ENCODE measurements at regions not wholly inside any gene's neighbourhood (a gene's known extent, or its start where the extent isn't known, plus 50 kb on each side); places are given as distances from the start of the nearest gene placed in this dataset.

GRCh38 chr2:237171396-237171795 is 85.7 kb downstream of the COPS8 start:
- DNase-seq (ENCODE audit: low spot score): no peak

- DNase-seq (ENCODE audit: low spot score): no peak
These were observed 86.2 kb downstream of the COPS8 start for GRCh38 chr2:237171881-237172280.

- no peak for DNase-seq (ENCODE audit: low spot score)
These were observed 91.4 kb downstream of the COPS8 start for GRCh38 chr2:237177052-237177451.

DNA sequence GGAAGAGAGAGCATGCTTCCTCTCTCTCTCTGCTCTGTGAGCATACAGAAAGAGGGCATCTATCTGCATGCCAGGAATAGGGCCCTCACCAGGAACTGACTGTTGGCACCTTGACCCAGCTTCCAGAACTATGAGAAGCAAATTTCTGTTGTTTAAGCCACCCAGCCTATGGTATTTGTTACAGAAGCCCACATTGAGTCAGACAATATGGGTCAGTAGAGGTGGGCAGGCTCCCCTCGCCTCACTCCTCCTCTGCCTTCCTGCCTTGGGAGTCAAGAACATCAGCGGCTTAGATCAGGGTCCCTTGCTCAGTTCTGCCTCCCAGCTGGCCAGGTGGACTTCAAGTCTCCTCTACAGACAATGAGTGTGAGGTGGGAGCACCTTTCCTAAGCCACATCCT is 92.3 kb downstream of the COPS8 start:
- DNase-seq (ENCODE audit: low spot score): no peak

- no peak for DNase-seq (ENCODE audit: low spot score)
These were observed 92.7 kb downstream of the COPS8 start for GRCh38 chr2:237178396-237178795.

DNA sequence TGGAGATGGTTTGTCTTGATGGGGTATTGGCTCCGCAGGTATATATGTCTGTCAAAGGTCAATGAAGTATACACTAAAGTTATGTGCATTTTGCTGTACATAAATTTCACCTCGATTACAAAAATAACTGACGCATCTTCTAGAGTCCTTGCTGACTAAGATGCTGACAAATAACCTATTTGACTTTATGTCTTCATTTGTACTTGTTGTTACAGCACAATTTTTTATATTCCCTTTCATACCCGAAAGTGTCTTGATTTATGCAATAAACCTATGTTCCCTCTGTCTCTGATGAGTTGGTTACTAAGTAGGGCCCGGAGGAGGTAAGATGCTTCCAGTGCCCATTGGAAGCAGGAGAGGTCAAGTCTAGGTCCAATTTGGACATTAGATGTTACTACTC is 93.5 kb downstream of the COPS8 start:
- no peak for DNase-seq (ENCODE audit: low spot score)

DNA sequence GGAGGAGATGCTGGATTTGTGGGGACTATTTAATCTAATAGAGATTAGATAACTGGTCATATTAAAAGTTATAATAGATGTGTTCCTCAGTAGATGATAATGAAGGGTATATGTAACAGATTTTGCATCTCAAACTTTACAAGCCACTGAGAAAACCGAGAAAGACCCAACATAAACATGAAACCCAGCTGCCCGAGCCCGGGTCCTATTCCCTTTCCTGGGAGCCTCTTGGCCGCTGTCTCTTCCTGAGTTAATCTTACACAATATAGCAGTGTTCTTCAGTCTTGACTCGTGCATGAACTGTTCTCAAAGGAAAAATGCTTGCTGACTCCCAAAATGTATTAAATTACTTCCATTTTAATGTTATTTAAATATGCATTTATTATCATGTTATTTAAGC is 94.5 kb downstream of the COPS8 start:
- DNase-seq (ENCODE audit: low spot score): no peak

- DNase-seq (ENCODE audit: low spot score): no peak
These were observed 95.3 kb downstream of the COPS8 start for GRCh38 chr2:237180987-237181386.

- no peak for DNase-seq (ENCODE audit: low spot score)
These were observed 96.2 kb downstream of the COPS8 start for GRCh38 chr2:237181844-237182243.

DNA sequence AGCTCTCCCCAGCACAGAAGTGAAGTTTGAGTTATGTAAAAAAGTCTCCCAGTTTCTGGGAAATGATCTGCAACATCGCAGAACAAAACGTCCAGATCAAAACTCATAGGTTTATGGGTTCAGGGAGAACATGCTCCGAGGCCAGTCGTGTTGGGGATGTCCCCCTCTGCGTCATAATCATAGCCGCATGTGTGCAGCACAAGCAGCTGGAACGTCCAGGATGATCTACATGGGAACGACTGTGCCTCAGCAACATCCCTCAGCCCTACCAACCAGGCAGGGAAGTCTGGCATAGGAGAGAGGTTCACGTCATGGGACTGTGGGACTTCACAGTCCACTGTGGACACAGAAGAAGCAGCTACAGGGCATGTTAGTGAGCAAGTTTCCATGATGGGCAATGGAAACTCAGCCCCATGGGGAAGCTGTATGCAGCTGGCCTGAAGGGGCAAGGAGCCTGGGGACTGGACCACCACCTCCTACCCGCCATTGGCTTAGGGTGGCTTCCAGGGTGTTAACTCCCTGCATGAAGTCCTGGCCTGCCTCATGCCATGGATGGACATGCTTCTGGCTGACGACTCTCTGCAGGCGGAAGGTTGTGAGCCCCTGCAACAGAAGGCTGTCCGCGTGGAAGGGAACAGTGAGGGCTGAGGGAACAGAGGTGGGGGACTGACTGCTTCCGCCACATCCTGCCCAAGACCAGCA is 96.9 kb downstream of the COPS8 start:
- DNase-seq (ENCODE audit: low spot score): no peak

- DNase-seq (ENCODE audit: low spot score): no peak
These were observed 98.7 kb downstream of the COPS8 start for GRCh38 chr2:237184192-237184918.

DNA sequence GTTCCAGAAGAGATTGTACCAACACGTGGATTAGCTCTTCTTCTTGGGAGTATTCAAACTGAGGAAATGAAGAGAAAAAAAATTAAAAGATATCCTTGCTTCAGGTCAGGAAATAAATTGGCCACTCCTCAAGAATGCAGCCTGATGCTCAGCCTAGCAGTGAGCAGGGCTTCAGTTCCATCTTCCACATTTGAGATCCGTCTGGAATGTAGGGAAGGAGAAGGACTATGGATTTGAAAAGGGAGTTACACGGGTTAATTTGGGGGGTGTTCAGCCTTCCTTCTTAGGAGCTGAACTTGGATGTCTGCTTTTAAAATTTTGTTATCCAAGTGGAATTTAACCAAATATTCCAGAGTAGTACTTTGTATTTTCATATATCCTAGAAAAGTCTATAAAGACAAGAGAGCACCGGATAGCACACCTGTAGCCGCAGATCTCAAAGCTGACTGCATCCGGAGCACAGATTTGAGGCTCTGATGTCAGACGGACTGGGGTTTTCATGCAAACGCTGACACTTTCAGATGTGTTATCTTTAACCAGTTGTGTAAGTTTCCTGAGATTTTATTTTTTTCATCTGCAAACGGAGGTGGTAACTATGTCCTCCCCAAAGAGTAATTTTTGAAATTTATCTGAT is 99.3 kb downstream of the COPS8 start:
- DNase-seq (ENCODE audit: low spot score): no peak

GRCh38 chr2:237185553-237185925 is 99.8 kb downstream of the COPS8 start:
- DNase-seq (ENCODE audit: low spot score): no peak

- no peak for DNase-seq (ENCODE audit: low spot score)
These were observed 104.1 kb downstream of the COPS8 start for GRCh38 chr2:237189799-237190198.

GRCh38 chr2:237190966-237191713 is 105.5 kb downstream of the COPS8 start:
- DNase-seq (ENCODE audit: low spot score): no peak

DNA sequence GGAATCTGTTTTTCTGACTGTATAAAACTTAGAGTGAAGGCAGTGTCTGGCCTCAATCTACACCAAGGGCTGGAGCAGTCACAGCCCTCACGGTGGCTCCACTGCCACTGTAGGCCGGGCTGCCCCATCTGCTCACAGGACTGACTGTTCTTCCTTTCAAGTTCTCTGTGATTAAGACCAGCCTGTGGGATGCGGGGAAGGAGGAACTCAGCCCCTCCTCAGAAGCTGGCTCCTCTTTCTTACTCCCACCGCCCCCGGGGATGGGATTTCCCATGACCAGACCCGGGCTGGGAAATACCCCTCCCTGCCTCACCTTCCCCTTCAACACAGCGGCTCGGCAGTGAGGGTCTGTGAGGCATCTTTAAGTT is 106.0 kb downstream of the COPS8 start:
- no peak for DNase-seq (ENCODE audit: low spot score)

- DNase-seq (ENCODE audit: low spot score): no peak
These were observed 107.2 kb downstream of the COPS8 start for GRCh38 chr2:237192881-237193280.

- DNase-seq (ENCODE audit: low spot score): no peak
These were observed 107.7 kb downstream of the COPS8 start for GRCh38 chr2:237193436-237193835.

DNA sequence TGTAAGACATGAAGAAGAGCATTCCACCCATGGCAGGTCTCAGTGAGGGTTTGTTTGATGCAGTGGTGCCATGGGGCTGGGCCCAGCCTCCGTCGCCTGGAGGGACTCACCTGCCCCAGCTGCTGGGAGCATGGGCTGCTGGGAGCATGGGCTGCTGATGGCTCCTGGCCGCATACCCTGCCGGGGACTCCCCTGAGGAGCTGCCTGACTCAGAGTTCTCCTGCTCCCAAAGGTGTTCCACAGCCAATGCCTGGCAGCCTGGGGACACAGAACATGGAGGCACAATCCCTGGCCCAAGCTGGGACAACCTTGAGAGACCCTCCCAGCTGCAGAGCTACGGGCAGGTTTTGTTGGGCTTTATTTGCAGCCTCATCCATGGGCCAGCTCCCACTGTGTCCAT is 108.4 kb downstream of the COPS8 start:
- DNase-seq (ENCODE audit: low spot score): no peak

GRCh38 chr2:237194906-237195305 is 109.2 kb downstream of the COPS8 start:
- DNase-seq (ENCODE audit: low spot score): no peak

DNA sequence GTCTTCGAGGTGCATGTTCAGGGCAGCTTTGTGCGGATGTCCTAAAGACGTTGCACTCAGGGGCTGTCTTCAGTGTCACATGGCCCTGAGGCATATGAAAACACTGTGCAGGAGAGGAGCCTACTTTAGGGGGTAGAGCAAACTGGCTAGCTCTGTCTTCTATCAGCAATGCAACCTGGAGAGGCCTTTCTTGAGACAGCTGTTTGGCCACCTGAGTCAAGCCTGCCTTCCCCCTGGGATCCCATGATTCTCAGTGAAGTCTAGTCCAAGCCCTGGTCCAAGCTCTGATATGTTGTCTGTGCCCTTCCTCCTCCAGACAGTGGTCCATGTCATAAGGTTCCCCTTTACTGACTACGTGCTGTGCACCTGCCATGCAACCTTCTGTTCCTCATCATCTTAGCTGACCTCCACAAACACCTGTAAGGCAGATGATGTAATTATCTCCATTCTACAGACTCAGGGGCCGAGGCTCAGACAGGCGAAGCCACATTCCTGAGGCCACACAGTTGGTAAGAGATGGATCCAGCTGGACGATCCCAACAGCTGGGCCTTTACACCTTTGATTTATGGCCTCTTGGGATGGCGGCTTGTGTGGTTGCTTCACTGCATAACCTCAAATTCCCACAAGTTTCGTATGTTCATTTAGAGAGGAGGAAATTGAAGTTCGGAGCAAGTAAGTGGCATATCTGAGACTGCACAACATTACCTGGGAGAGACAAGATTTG is 109.9 kb downstream of the COPS8 start:
- DNase-seq (ENCODE audit: low spot score): no peak

DNA sequence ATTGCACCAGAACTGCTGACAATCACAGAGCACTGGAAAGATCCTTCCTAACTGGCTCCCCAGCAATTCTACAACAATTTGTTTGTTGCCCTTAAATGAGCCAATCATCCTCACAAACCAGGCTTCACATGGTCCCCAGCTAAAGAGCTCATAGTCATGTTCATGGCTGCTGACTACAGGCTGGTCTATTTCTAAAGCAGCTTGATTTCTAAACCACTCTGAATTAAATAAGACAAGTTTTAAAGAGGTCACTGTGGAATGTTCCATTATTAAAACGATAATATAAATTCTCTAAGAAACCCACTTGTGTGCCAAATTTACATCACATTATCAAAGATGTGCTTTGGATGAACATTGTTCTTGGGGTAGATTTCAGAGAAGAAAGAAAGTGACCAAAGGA is 110.7 kb downstream of the COPS8 start:
- DNase-seq (ENCODE audit: low spot score): no peak
